ENCODE measurements at regions not wholly inside any gene's neighbourhood (a gene's known extent, or its start where the extent isn't known, plus 50 kb on each side); places are given as distances from the start of the nearest gene placed in this dataset.

DNA sequence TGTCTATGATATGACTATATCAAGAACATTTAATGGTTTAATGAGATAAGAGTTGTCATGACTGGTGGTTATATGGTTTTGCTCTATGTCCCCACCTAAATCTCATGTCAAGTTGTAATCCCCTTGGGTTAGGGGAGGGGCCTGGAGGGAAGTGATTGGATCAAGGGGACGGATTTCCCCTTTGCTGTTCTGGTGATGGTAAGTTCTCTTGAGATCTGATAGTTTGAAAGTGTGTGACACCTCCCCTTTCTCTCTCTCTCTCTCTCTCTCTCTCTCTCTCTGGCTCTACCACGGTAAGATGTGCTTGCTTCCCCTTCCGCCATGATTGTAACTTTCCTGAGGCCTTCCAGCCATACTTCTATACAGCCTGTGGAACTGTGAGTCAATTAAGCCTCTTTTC lies 803.4 kb downstream of the TRIML1 start:
- no peak for ATAC-seq
- ChIA-PET CTCF (no interaction called here), POLR2A (no interaction called here)
- Histone ChIP-seq H3K27ac (peak overlapping the region; percentile 74 to 76), H3K4me1 (peaks cover 6% of the 10 kb centered on the region; the same call in 1 of the 3 replicates), H3K9me3 (peaks cover 11% of the 10 kb centered on the region; the same call in 2 of the 3 replicates), H3K4me2 (no peak overlapping the region), H3K4me3 (no peak overlapping the region)
- DNase-seq (ENCODE audit: low read depth in 1 of 2, low spot score in 1 of 2) = no peak
- no peak for TF ChIP-seq FOXS1 (CRISPR knock-in tag; IDR thresholded peaks at IDR 0.05)
- no peak for FAIRE-seq
- 91% methylated on average over 3 of the region's 3 CpGs for WGBS (ENCODE audit: missing lambda C conversion rate)

DNA sequence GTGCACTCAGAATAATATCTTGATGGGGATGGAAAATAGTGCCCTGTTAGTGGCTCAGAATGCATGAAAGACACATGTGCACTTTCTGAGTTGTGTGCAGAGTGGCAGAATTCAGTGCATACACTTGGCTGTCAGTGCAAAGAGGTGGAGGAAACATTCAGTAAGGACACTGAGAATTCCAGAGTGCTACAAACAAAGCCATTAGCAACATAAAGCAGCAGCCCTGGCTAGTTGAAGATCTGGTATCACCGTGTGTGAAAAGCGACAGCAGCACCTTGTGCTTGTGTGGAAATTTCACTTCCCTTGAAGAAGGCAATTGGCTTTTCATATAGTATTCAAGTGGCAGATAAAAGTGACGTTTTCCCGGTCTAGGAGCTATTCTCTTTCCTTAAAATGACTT lies 810.4 kb downstream of the TRIML1 start:
- Histone ChIP-seq H3K4me2 (no peak overlapping the region), H3K4me1 (no peaks in the 10 kb centered on the region; the same call in 2 of the 3 replicates), H3K27ac (no peak overlapping the region), H3K4me3 (no peak overlapping the region), H3K9me3 (no peaks in the 10 kb centered on the region)
- ChIA-PET POLR2A (no interaction called here), CTCF (no interaction called here)
- DNase-seq (ENCODE audit: low read depth in 1 of 2, low spot score in 1 of 2) (no peak), FAIRE-seq (no peak), ATAC-seq (no peak)
- TF ChIP-seq SMC3 (IDR thresholded peaks at IDR 0.05) (no peak), HOXB13 (CRISPR knock-in tag; IDR thresholded peaks at IDR 0.05; ENCODE audit: low read depth) (no peak), GATA3 (IDR thresholded peaks at IDR 0.05; ENCODE audit: borderline replicate concordance) (no peak), ZSCAN20 (CRISPR knock-in tag; IDR thresholded peaks at IDR 0.05) (no peak), KDM5A (IDR thresholded peaks at IDR 0.05) (no peak), JUNB (IDR thresholded peaks at IDR 0.05) (no peak), POLR2AphosphoS2 (conservative IDR thresholded peaks at IDR 0.05; ENCODE audit: low read length) (no peak), CEBPB (IDR thresholded peaks at IDR 0.05) (no peak), MYC (IDR thresholded peaks at IDR 0.05; ENCODE audit: borderline replicate concordance, low read length) (no peak)
- TF ChIP-seq, protein P1, sequence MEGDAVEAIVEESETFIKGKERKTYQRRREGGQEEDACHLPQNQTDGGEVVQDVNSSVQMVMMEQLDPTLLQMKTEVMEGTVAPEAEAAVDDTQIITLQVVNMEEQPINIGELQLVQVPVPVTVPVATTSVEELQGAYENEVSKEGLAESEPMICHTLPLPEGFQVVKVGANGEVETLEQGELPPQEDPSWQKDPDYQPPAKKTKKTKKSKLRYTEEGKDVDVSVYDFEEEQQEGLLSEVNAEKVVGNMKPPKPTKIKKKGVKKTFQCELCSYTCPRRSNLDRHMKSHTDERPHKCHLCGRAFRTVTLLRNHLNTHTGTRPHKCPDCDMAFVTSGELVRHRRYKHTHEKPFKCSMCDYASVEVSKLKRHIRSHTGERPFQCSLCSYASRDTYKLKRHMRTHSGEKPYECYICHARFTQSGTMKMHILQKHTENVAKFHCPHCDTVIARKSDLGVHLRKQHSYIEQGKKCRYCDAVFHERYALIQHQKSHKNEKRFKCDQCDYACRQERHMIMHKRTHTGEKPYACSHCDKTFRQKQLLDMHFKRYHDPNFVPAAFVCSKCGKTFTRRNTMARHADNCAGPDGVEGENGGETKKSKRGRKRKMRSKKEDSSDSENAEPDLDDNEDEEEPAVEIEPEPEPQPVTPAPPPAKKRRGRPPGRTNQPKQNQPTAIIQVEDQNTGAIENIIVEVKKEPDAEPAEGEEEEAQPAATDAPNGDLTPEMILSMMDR (IDR thresholded peaks at IDR 0.05) = no peak
- TF ChIP-seq, protein P2, sequence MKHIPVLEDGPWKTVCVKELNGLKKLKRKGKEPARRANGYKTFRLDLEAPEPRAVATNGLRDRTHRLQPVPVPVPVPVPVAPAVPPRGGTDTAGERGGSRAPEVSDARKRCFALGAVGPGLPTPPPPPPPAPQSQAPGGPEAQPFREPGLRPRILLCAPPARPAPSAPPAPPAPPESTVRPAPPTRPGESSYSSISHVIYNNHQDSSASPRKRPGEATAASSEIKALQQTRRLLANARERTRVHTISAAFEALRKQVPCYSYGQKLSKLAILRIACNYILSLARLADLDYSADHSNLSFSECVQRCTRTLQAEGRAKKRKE (CRISPR knock-in tag; IDR thresholded peaks at IDR 0.05; ENCODE audit: low read depth) = no peak
- 95% methylated on average over 4 of the region's 4 CpGs for WGBS (ENCODE audit: missing lambda C conversion rate)

DNA sequence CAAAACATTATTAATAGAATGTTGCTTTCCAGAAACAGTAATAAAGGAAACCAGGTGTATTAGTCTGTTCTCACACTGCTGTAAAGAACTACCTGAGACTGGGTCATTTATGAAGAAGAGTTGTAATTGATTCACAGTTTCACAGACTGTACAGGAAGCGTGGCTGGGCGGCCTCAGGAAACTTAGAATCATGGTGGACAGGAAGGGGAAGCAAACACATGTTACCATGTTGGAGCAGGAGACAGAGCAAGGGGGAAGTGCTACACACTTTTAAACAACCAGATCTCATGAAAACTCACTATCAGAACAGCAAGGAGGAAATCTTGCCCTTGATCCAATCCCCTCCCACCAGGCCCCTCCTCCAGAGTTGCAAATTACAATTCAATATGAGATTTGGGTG lies 815.8 kb downstream of the TRIML1 start:
- Histone ChIP-seq H3K4me3 (no peak overlapping the region), H3K4me2 (no peak overlapping the region), H3K27ac (no peak overlapping the region), H3K4me1 (no peaks in the 10 kb centered on the region), H3K9me3 (no peaks in the 10 kb centered on the region)
- DNase-seq (ENCODE audit: low read depth in 1 of 2, low spot score in 1 of 2) = no peak
- ChIA-PET POLR2A (no interaction called here), CTCF (no interaction called here)
- no peak for FAIRE-seq
- ATAC-seq = no peak
- 95% methylated on average over 2 of the region's 2 CpGs for WGBS (ENCODE audit: missing lambda C conversion rate)
- TF ChIP-seq ZC3H11A (IDR thresholded peaks at IDR 0.05) = no peak
- no peak for TF ChIP-seq EHMT2 (IDR thresholded peaks at IDR 0.05; ENCODE audit: low read depth)
- TF ChIP-seq SREBF2 (IDR thresholded peaks at IDR 0.05) = no peak
- no peak for TF ChIP-seq JUN (IDR thresholded peaks at IDR 0.05)
- TF ChIP-seq, protein P3, sequence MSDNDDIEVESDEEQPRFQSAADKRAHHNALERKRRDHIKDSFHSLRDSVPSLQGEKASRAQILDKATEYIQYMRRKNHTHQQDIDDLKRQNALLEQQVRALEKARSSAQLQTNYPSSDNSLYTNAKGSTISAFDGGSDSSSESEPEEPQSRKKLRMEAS (IDR thresholded peaks at IDR 0.05) = no peak
- no peak for TF ChIP-seq RARB (CRISPR knock-in tag; IDR thresholded peaks at IDR 0.05)
- TF ChIP-seq ZFP36 (IDR thresholded peaks at IDR 0.05; ENCODE audit: borderline replicate concordance, partially characterized antibody) = no peak
- no peak for TF ChIP-seq RNF2 (IDR thresholded peaks at IDR 0.05; ENCODE audit: borderline replicate concordance, low read depth)
- TF ChIP-seq MYC (IDR thresholded peaks at IDR 0.05; ENCODE audit: borderline replicate concordance, low read length) = no peak

DNA sequence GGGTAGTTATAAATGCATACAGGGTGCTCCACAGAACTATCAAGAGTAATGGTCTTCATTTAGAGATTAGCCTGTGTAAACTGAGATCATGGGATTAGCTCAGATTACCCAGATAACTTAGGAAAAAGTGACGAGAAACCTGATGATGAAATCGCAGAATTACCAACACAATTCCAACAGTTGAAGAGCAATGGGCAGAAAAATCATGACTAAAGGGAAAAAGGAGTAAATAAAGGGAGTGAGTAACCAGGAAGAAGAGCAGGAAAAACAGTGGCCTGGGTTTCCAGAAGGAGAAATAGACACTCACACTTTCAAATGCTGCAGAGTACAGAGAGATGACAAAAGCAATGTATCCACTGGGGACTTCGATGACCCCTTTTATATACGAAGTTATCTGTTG lies 817.3 kb downstream of the TRIML1 start:
- no peak for ATAC-seq
- ChIA-PET POLR2A (no interaction called here), CTCF (no interaction called here)
- no peak overlapping the region for H3K27ac ChIP-seq
- no peak overlapping the region for H3K4me2 ChIP-seq
- no peaks in the 10 kb centered on the region for H3K4me1 ChIP-seq
- no peak for DNase-seq (ENCODE audit: low read depth in 1 of 2, low spot score in 1 of 2)
- FAIRE-seq = no peak
- no peaks in the 10 kb centered on the region for H3K9me3 ChIP-seq
- no peak overlapping the region for H3K4me3 ChIP-seq
- WGBS (ENCODE audit: missing lambda C conversion rate) = 55% methylated on average over 4 of the region's 4 CpGs
- TF ChIP-seq EP300 (IDR thresholded peaks at IDR 0.05) = no peak
- TF ChIP-seq PHF8 (IDR thresholded peaks at IDR 0.05; ENCODE audit: borderline replicate concordance, low read depth) = no peak
- no peak for TF ChIP-seq MAZ (IDR thresholded peaks at IDR 0.05; ENCODE audit: borderline replicate concordance, low read depth, low read length)
- no peak for TF ChIP-seq RAD21 (conservative IDR thresholded peaks at IDR 0.05 in 1 of 2, IDR thresholded peaks at IDR 0.05 in 1 of 2)
- TF ChIP-seq CHD2 (IDR thresholded peaks at IDR 0.05; ENCODE audit: low read length, partially characterized antibody) = no peak
- no peak for TF ChIP-seq RCOR1 (IDR thresholded peaks at IDR 0.05; ENCODE audit: low read depth, low read length)
- TF ChIP-seq, protein P3 (IDR thresholded peaks at IDR 0.05) = no peak
- TF ChIP-seq SMC3 (IDR thresholded peaks at IDR 0.05) = no peak
- TF ChIP-seq, protein P4, sequence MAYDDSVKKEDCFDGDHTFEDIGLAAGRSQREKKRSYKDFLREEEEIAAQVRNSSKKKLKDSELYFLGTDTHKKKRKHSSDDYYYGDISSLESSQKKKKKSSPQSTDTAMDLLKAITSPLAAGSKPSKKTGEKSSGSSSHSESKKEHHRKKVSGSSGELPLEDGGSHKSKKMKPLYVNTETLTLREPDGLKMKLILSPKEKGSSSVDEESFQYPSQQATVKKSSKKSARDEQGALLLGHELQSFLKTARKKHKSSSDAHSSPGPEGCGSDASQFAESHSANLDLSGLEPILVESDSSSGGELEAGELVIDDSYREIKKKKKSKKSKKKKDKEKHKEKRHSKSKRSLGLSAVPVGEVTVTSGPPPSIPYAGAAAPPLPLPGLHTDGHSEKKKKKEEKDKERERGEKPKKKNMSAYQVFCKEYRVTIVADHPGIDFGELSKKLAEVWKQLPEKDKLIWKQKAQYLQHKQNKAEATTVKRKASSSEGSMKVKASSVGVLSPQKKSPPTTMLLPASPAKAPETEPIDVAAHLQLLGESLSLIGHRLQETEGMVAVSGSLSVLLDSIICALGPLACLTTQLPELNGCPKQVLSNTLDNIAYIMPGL (CRISPR knock-in tag; IDR thresholded peaks at IDR 0.05; ENCODE audit: borderline replicate concordance) = no peak

Data from A549 (cell line).